ENCODE measurements at regions not wholly inside any gene's neighbourhood (a gene's known extent, or its start where the extent isn't known, plus 50 kb on each side); places are given as distances from the start of the nearest gene placed in this dataset.

DNA sequence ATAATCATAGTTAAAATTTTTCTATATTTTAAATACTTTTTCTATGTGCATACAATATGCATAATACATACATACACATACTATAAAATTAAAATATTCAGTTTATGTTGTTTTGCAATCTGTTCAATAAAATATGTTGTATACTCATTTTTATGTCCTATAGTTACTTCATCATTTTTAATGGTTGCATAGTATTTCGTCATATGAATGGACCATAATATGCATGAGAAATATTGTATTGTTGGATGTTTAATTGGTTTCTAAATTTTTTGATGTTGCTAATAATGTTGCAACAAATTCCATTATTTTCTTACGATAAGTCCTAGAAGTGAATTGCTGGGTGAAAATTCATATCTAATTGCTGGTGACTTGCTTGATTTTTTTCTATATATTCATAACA lies 211.5 kb upstream of the GCFC2 start (continued):
- TF ChIP-seq, protein P1, sequence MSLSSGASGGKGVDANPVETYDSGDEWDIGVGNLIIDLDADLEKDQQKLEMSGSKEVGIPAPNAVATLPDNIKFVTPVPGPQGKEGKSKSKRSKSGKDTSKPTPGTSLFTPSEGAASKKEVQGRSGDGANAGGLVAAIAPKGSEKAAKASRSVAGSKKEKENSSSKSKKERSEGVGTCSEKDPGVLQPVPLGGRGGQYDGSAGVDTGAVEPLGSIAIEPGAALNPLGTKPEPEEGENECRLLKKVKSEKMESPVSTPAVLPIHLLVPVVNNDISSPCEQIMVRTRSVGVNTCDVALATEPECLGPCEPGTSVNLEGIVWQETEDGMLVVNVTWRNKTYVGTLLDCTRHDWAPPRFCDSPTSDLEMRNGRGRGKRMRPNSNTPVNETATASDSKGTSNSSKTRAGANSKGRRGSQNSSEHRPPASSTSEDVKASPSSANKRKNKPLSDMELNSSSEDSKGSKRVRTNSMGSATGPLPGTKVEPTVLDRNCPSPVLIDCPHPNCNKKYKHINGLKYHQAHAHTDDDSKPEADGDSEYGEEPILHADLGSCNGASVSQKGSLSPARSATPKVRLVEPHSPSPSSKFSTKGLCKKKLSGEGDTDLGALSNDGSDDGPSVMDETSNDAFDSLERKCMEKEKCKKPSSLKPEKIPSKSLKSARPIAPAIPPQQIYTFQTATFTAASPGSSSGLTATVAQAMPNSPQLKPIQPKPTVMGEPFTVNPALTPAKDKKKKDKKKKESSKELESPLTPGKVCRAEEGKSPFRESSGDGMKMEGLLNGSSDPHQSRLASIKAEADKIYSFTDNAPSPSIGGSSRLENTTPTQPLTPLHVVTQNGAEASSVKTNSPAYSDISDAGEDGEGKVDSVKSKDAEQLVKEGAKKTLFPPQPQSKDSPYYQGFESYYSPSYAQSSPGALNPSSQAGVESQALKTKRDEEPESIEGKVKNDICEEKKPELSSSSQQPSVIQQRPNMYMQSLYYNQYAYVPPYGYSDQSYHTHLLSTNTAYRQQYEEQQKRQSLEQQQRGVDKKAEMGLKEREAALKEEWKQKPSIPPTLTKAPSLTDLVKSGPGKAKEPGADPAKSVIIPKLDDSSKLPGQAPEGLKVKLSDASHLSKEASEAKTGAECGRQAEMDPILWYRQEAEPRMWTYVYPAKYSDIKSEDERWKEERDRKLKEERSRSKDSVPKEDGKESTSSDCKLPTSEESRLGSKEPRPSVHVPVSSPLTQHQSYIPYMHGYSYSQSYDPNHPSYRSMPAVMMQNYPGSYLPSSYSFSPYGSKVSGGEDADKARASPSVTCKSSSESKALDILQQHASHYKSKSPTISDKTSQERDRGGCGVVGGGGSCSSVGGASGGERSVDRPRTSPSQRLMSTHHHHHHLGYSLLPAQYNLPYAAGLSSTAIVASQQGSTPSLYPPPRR (CRISPR knock-in tag; IDR thresholded peaks at IDR 0.05; ENCODE audit: borderline replicate concordance) = no peak
- TF ChIP-seq DR1 (CRISPR knock-in tag; IDR thresholded peaks at IDR 0.05) (no peak), CBX1 (IDR thresholded peaks at IDR 0.05; ENCODE audit: low read depth) (no peak), FOXM1 (CRISPR knock-in tag; IDR thresholded peaks at IDR 0.05) (no peak)

DNA sequence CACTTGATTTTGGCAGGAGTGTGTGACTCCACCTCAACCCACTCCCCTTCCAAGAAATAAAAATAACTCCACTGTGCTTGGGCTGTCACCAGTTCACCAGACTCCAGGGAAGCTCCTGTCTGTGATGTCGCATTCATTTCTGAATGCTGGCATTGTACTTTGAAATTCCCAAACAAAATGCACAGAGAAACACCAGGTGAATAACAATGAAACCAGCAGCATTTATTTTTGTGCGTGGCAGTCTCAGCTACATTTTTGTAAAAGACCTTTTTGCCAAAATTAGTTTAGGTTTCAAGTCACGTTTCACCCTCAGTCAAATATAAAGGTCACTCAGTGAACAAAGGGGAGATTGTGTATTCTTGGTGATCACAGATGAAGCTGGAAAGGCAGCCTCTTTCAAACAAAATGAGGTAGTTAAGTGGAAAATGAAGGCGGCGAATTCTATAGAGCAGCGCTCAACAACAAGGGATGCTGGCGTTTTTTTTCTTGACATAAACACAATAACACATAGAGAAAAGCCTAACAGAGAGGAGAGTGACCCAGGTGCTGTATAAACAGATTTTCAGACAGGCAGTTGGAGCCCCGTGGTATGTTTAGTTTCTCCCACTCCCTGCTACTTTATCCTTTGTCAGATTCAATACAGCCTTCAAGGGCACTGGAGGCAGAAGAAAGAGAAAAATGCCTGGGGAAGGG lies 210.3 kb upstream of the GCFC2 start:
- Histone ChIP-seq H3K27me3 (ENCODE audit: control insufficient read depth in 1 of 2, insufficient read depth in 2 of 2, low read length in 2 of 2) (no peaks in the 10 kb centered on the region), H3K36me3 (replicated peaks in 1 of 2; ENCODE audit: control insufficient read depth in 1 of 2, insufficient read depth in 2 of 2, low read length in 2 of 2) (no peaks in the 10 kb centered on the region), H3K4me3 (replicated peaks in 1 of 3; ENCODE audit: insufficient read depth in 1 of 3, low read depth in 2 of 3, low read length in 3 of 3) (no peak overlapping the region), H4K20me1 (ENCODE audit: insufficient read depth, low read length) (no peaks in the 10 kb centered on the region), H3K9ac (ENCODE audit: insufficient read depth, low read depth, low read length) (no peak overlapping the region), H3K9me3 (ENCODE audit: low read length) (no peaks in the 10 kb centered on the region), H3K79me2 (ENCODE audit: insufficient read depth, low read length) (no peaks in the 10 kb centered on the region), H3K27ac (ENCODE audit: extremely low read length, insufficient read depth, low read length) (no peak overlapping the region), H3K4me2 (ENCODE audit: low read depth, low read length) (no peak overlapping the region), H3K4me1 (ENCODE audit: insufficient read depth, low read length) (no peaks in the 10 kb centered on the region), H2AFZ (ENCODE audit: low read length) (no peak overlapping the region)
- WGBS (ENCODE audit: low lambda C conversion rate) = 6% methylated on average over 8 of the region's 8 CpGs
- ATAC-seq (no peak), FAIRE-seq (no peak), DNase-seq (ENCODE audit: low spot score) (no peak)
- CTCF ChIA-PET (ENCODE audit: low intra/inter-chr PET ratio, low total read pairs) = no interaction called here
- intact Hi-C loops (cut with micrococcal nuclease; ENCODE audit: unreplicated experiment) = no loop called here
- no TSS peak for BruUV-seq (replicated peaks)
- in situ Hi-C loops (cut with HindIII; ENCODE audit: extremely low pct_ligation_motif_present, low pct_unique_long_range_greater_than_20kb) = no loop called here
- POLR2A ChIA-PET = no interaction called here
- TF ChIP-seq, protein P2, sequence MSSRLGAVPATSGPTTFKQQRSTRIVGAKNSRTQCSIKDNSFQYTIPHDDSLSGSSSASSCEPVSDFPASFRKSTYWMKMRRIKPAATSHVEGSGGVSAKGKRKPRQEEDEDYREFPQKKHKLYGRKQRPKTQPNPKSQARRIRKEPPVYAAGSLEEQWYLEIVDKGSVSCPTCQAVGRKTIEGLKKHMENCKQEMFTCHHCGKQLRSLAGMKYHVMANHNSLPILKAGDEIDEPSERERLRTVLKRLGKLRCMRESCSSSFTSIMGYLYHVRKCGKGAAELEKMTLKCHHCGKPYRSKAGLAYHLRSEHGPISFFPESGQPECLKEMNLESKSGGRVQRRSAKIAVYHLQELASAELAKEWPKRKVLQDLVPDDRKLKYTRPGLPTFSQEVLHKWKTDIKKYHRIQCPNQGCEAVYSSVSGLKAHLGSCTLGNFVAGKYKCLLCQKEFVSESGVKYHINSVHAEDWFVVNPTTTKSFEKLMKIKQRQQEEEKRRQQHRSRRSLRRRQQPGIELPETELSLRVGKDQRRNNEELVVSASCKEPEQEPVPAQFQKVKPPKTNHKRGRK (CRISPR knock-in tag; IDR thresholded peaks at IDR 0.05) = no peak
- TF ChIP-seq ZNF713 (CRISPR knock-in tag; IDR thresholded peaks at IDR 0.05) = no peak
- no peak for TF ChIP-seq ATAD3A (CRISPR knock-in tag; IDR thresholded peaks at IDR 0.05)
- TF ChIP-seq, protein P3, sequence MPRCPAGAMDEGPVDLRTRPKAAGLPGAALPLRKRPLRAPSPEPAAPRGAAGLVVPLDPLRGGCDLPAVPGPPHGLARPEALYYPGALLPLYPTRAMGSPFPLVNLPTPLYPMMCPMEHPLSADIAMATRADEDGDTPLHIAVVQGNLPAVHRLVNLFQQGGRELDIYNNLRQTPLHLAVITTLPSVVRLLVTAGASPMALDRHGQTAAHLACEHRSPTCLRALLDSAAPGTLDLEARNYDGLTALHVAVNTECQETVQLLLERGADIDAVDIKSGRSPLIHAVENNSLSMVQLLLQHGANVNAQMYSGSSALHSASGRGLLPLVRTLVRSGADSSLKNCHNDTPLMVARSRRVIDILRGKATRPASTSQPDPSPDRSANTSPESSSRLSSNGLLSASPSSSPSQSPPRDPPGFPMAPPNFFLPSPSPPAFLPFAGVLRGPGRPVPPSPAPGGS (CRISPR knock-in tag; IDR thresholded peaks at IDR 0.05) = no peak
- no peak for TF ChIP-seq ZNF10 (CRISPR knock-in tag; IDR thresholded peaks at IDR 0.05; ENCODE audit: borderline replicate concordance, low read depth)
- no peak for TF ChIP-seq RFXAP (CRISPR knock-in tag; IDR thresholded peaks at IDR 0.05; ENCODE audit: borderline replicate concordance)
- TF ChIP-seq CHCHD3 (CRISPR knock-in tag; IDR thresholded peaks at IDR 0.05) = no peak
- TF ChIP-seq NR3C1 (CRISPR knock-in tag; IDR thresholded peaks at IDR 0.05) = no peak
- no peak for TF ChIP-seq ZBTB8A (CRISPR knock-in tag; IDR thresholded peaks at IDR 0.05; ENCODE audit: borderline replicate concordance, low read depth)
- no peak for TF ChIP-seq TBX2 (CRISPR knock-in tag; IDR thresholded peaks at IDR 0.05; ENCODE audit: borderline replicate concordance)
